ENCODE measurements at regions not wholly inside any gene's neighbourhood (a gene's known extent, or its start where the extent isn't known, plus 50 kb on each side); places are given as distances from the start of the nearest gene placed in this dataset.
"Not testable (repeated sequence)": the region's sequence is repeated elsewhere in the genome, so short reads cannot be mapped to it uniquely, and the experiment has no call there.

GRCh38 chr12:74144396-74144795 is 393.2 kb upstream of the ATXN7L3B start:
- no peaks in the 10 kb centered on the region for H3K9me3 ChIP-seq (ENCODE audit: control insufficient read depth, low read length)
- H3K27me3 ChIP-seq (ENCODE audit: control insufficient read depth, insufficient read depth), result no peaks in the 10 kb centered on the region
- ATAC-seq (no peak), DNase-seq (no peak)
- no peak overlapping the region for H3K4me3 ChIP-seq (ENCODE audit: low read length)
- intact Hi-C loops (cut with DNase I), result no loop called here
- no peak overlapping the region for H3K27ac ChIP-seq (ENCODE audit: low read length)
- WGBS, result 89% methylated on average over 4 of the region's 4 CpGs
- no peaks in the 10 kb centered on the region for H3K4me1 ChIP-seq (ENCODE audit: control insufficient read depth, insufficient read depth, low read length)

- Histone ChIP-seq H3K4me3 (ENCODE audit: low read length) (no peak overlapping the region), H3K9me3 (ENCODE audit: control insufficient read depth, low read length) (no peaks in the 10 kb centered on the region), H3K4me1 (ENCODE audit: control insufficient read depth, insufficient read depth, low read length) (no peaks in the 10 kb centered on the region), H3K27me3 (ENCODE audit: control insufficient read depth, insufficient read depth) (no peaks in the 10 kb centered on the region), H3K27ac (ENCODE audit: low read length) (no peak overlapping the region)
- intact Hi-C loops (cut with DNase I), result no loop called here
- DNase-seq (no peak), ATAC-seq (no peak)
- 42% methylated on average over 1 of the region's 1 CpG for WGBS
These were observed 392.3 kb upstream of the ATXN7L3B start for GRCh38 chr12:74145328-74145727.

- Histone ChIP-seq H3K27ac (ENCODE audit: low read length) (no peak overlapping the region), H3K4me3 (ENCODE audit: low read length) (no peak overlapping the region), H3K4me1 (ENCODE audit: control insufficient read depth, insufficient read depth, low read length) (no peaks in the 10 kb centered on the region), H3K9me3 (ENCODE audit: control insufficient read depth, low read length) (no peaks in the 10 kb centered on the region), H3K27me3 (ENCODE audit: control insufficient read depth, insufficient read depth) (no peaks in the 10 kb centered on the region)
- WGBS, result 63% methylated on average over 2 of the region's 2 CpGs
- DNase-seq, result no peak
- ATAC-seq, result no peak
- intact Hi-C loops (cut with DNase I), result no loop called here
These were observed 388.8 kb upstream of the ATXN7L3B start for GRCh38 chr12:74148849-74149248.

GRCh38 chr12:74152370-74152769 is 385.3 kb upstream of the ATXN7L3B start:
- intact Hi-C loops (cut with DNase I), result no loop called here
- 48% methylated on average over 2 of the region's 2 CpGs for WGBS
- H3K4me1 ChIP-seq (ENCODE audit: control insufficient read depth, insufficient read depth, low read length), result no peaks in the 10 kb centered on the region

GRCh38 chr12:74166096-74166495 is 371.5 kb upstream of the ATXN7L3B start:
- intact Hi-C loops (cut with DNase I), result no loop called here
- WGBS, result 79% methylated on average over 2 of the region's 2 CpGs
- DNase-seq (no peak), ATAC-seq (no peak)
- H3K27ac ChIP-seq (ENCODE audit: low read length), result no peak overlapping the region
- H3K9me3 ChIP-seq (ENCODE audit: control insufficient read depth, low read length), result no peaks in the 10 kb centered on the region
- H3K4me3 ChIP-seq (ENCODE audit: low read length), result no peak overlapping the region
- H3K4me1 ChIP-seq (ENCODE audit: control insufficient read depth, insufficient read depth, low read length), result no peaks in the 10 kb centered on the region
- H3K27me3 ChIP-seq (ENCODE audit: control insufficient read depth, insufficient read depth), result no peaks in the 10 kb centered on the region

More at GRCh38 chr12:74152370-74152769, 385.3 kb upstream of the ATXN7L3B start:
- DNase-seq (no peak), ATAC-seq (no peak)
- Histone ChIP-seq H3K27ac (ENCODE audit: low read length) (no peak overlapping the region), H3K9me3 (ENCODE audit: control insufficient read depth, low read length) (no peaks in the 10 kb centered on the region), H3K4me3 (ENCODE audit: low read length) (no peak overlapping the region), H3K27me3 (ENCODE audit: control insufficient read depth, insufficient read depth) (no peaks in the 10 kb centered on the region)

GRCh38 chr12:74169607-74170006 is 368.0 kb upstream of the ATXN7L3B start:
- no peaks in the 10 kb centered on the region for H3K4me1 ChIP-seq (ENCODE audit: control insufficient read depth, insufficient read depth, low read length)
- no peak overlapping the region for H3K4me3 ChIP-seq (ENCODE audit: low read length)
- no peaks in the 10 kb centered on the region for H3K9me3 ChIP-seq (ENCODE audit: control insufficient read depth, low read length)
- intact Hi-C loops (cut with DNase I), result no loop called here
- H3K27ac ChIP-seq (ENCODE audit: low read length), result no peak overlapping the region
- DNase-seq (no peak), ATAC-seq (no peak)
- WGBS, result 67% methylated on average over 2 of the region's 2 CpGs
- no peaks in the 10 kb centered on the region for H3K27me3 ChIP-seq (ENCODE audit: control insufficient read depth, insufficient read depth)

GRCh38 chr12:74170645-74171477 is 366.8 kb upstream of the ATXN7L3B start:
- WGBS, result 89% methylated on average over 42 of the region's 42 CpGs
- intact Hi-C loops (cut with DNase I), result no loop called here
- Histone ChIP-seq H3K27ac (ENCODE audit: low read length) (no peak overlapping the region), H3K27me3 (ENCODE audit: control insufficient read depth, insufficient read depth) (no peaks in the 10 kb centered on the region), H3K4me3 (ENCODE audit: low read length) (no peak overlapping the region), H3K4me1 (ENCODE audit: control insufficient read depth, insufficient read depth, low read length) (no peaks in the 10 kb centered on the region), H3K9me3 (ENCODE audit: control insufficient read depth, low read length) (no peaks in the 10 kb centered on the region)
- ATAC-seq (peak in 1 of 2 donors; percentile 40), DNase-seq (peak in 1 of 3 donors; percentile 42)

GRCh38 chr12:74171478-74171909 is 366.1 kb upstream of the ATXN7L3B start:
- H3K27ac ChIP-seq (ENCODE audit: low read length), result no peak overlapping the region
- no peaks in the 10 kb centered on the region for H3K9me3 ChIP-seq (ENCODE audit: control insufficient read depth, low read length)
- H3K4me3 ChIP-seq (ENCODE audit: low read length), result no peak overlapping the region
- 92% methylated on average over 19 of the region's 19 CpGs for WGBS
- intact Hi-C loops (cut with DNase I), result no loop called here
- H3K27me3 ChIP-seq (ENCODE audit: control insufficient read depth, insufficient read depth), result no peaks in the 10 kb centered on the region
- ATAC-seq (no peak), DNase-seq (peak in 1 of 3 donors; percentile 39)
- no peaks in the 10 kb centered on the region for H3K4me1 ChIP-seq (ENCODE audit: control insufficient read depth, insufficient read depth, low read length)

GRCh38 chr12:74174961-74175360 is 362.7 kb upstream of the ATXN7L3B start:
- H3K9me3 ChIP-seq (ENCODE audit: control insufficient read depth, low read length); DNase-seq; H3K27ac ChIP-seq (ENCODE audit: low read length); H3K27me3 ChIP-seq (ENCODE audit: control insufficient read depth, insufficient read depth); ATAC-seq; H3K4me1 ChIP-seq (ENCODE audit: control insufficient read depth, insufficient read depth, low read length); intact Hi-C loops (cut with DNase I); H3K4me3 ChIP-seq (ENCODE audit: low read length): not testable (repeated sequence)
- WGBS, result 69% methylated on average over 4 of the region's 4 CpGs

GRCh38 chr12:74185360-74185759 is 352.3 kb upstream of the ATXN7L3B start:
- no peak overlapping the region for H3K27ac ChIP-seq (ENCODE audit: low read length)
- no peaks in the 10 kb centered on the region for H3K27me3 ChIP-seq (ENCODE audit: control insufficient read depth, insufficient read depth)
- intact Hi-C loops (cut with DNase I), result no loop called here
- WGBS, result 59% methylated on average over 2 of the region's 2 CpGs
- no peaks in the 10 kb centered on the region for H3K4me1 ChIP-seq (ENCODE audit: control insufficient read depth, insufficient read depth, low read length)
- H3K4me3 ChIP-seq (ENCODE audit: low read length), result no peak overlapping the region
- H3K9me3 ChIP-seq (ENCODE audit: control insufficient read depth, low read length), result no peaks in the 10 kb centered on the region
- no peak for DNase-seq
- ATAC-seq, result no peak

- Histone ChIP-seq H3K27me3 (ENCODE audit: control insufficient read depth, insufficient read depth) (no peaks in the 10 kb centered on the region), H3K9me3 (ENCODE audit: control insufficient read depth, low read length) (no peaks in the 10 kb centered on the region), H3K4me3 (ENCODE audit: low read length) (no peak overlapping the region), H3K4me1 (ENCODE audit: control insufficient read depth, insufficient read depth, low read length) (no peaks in the 10 kb centered on the region), H3K27ac (ENCODE audit: low read length) (no peak overlapping the region)
- 75% methylated on average over 2 of the region's 2 CpGs for WGBS
- ATAC-seq, result no peak
- DNase-seq, result no peak
- intact Hi-C loops (cut with DNase I), result no loop called here
These were observed 344.4 kb upstream of the ATXN7L3B start for GRCh38 chr12:74193191-74193590.
